Iris pigment epithelial cell (primary cell): ENCODE measurements at regions not wholly inside any gene's neighbourhood (a gene's known extent, or its start where the extent isn't known, plus 50 kb on each side); places are given as distances from the start of the nearest gene placed in this dataset.
"Not testable (repeated sequence)": the region's sequence is repeated elsewhere in the genome, so short reads cannot be mapped to it uniquely, and the experiment has no call there.

Source experiments
- DNase-seq: peaks from one replicate; pipeline ENCODE4 v3.0.0-alpha.2; 2011; ENCODE audit warnings: low read depth

- no peak for DNase-seq
Observed at GRCh38 chr2:82233806-82234205, 1929.3 kb upstream of the LRRTM1 start.

- DNase-seq = no peak
Observed at GRCh38 chr2:82230406-82230805, 1925.9 kb upstream of the LRRTM1 start.

GRCh38 chr2:82226441-82226840 lies 1921.9 kb upstream of the LRRTM1 start:
- DNase-seq = no peak

GRCh38 chr2:82224301-82224940 lies 1919.9 kb upstream of the LRRTM1 start:
- DNase-seq = no peak

GRCh38 chr2:82215212-82215611 lies 1910.7 kb upstream of the LRRTM1 start:
- no peak for DNase-seq

GRCh38 chr2:82199493-82199852 lies 1894.9 kb upstream of the LRRTM1 start:
- DNase-seq = no peak

- no peak for DNase-seq
Observed at GRCh38 chr2:82198809-82199492, 1894.4 kb upstream of the LRRTM1 start.

GRCh38 chr2:82182270-82182669 lies 1877.7 kb upstream of the LRRTM1 start:
- DNase-seq = no peak

- DNase-seq = not testable (repeated sequence)
Observed at GRCh38 chr2:82175210-82175609, 1870.7 kb upstream of the LRRTM1 start.

GRCh38 chr2:82172483-82172882 lies 1867.9 kb upstream of the LRRTM1 start:
- no peak for DNase-seq

- DNase-seq = no peak
Observed at GRCh38 chr2:82169379-82169778, 1864.8 kb upstream of the LRRTM1 start.

- no peak for DNase-seq
Observed at GRCh38 chr2:82165377-82165776, 1860.8 kb upstream of the LRRTM1 start.

- DNase-seq = no peak
Observed at GRCh38 chr2:82158150-82158549, 1853.6 kb upstream of the LRRTM1 start.

- no peak for DNase-seq
Observed at GRCh38 chr2:82155469-82155868, 1850.9 kb upstream of the LRRTM1 start.

- no peak for DNase-seq
Observed at GRCh38 chr2:82143343-82143742, 1838.8 kb upstream of the LRRTM1 start.

GRCh38 chr2:82139979-82140611 lies 1835.5 kb upstream of the LRRTM1 start:
- no peak for DNase-seq

- no peak for DNase-seq
Observed at GRCh38 chr2:82137441-82137840, 1832.9 kb upstream of the LRRTM1 start.

GRCh38 chr2:82128051-82128450 lies 1823.5 kb upstream of the LRRTM1 start:
- DNase-seq = no peak

- peak; percentile 1 for DNase-seq
Observed at GRCh38 chr2:82124629-82125028, 1820.1 kb upstream of the LRRTM1 start.

- no peak for DNase-seq
Observed at GRCh38 chr2:82120654-82121053, 1816.1 kb upstream of the LRRTM1 start.

GRCh38 chr2:82120115-82120514 lies 1815.6 kb upstream of the LRRTM1 start:
- no peak for DNase-seq

GRCh38 chr2:82109418-82109817 lies 1804.9 kb upstream of the LRRTM1 start:
- DNase-seq = no peak

- DNase-seq = no peak
Observed at GRCh38 chr2:82098617-82099016, 1794.1 kb upstream of the LRRTM1 start.

GRCh38 chr2:82089518-82089917 lies 1785.0 kb upstream of the LRRTM1 start:
- DNase-seq = no peak
